22Rv1 (cell line): ENCODE measurements at regions not wholly inside any gene's neighbourhood (a gene's known extent, or its start where the extent isn't known, plus 50 kb on each side); places are given as distances from the start of the nearest gene placed in this dataset.

ENCODE experiments used
- H3K27ac ChIP-seq: fragments of 450-650 bp; 2 replicates; pipeline ENCODE4 v1.5.1; 2017
- CTCF ChIP-seq: fragments of 450-650 bp; IDR thresholded peaks from 2 replicates; pipeline ENCODE4 v1.5.1; 2017; ENCODE audit warnings: mild to moderate bottlenecking
- ZFX ChIP-seq: fragments of 450-650 bp; IDR thresholded peaks from 2 replicates; pipeline ENCODE4 v1.6.1; 2017; ENCODE audit warnings: antibody characterized with exemption, borderline replicate concordance

- H3K27ac ChIP-seq, result no peak overlapping the region
- TF ChIP-seq ZFX (no peak), CTCF (no peak)
These were observed 155.0 kb downstream of the OPN5 start for GRCh38 chr6:47936820-47937219.

- H3K27ac ChIP-seq, result no peak overlapping the region
- no peak for TF ChIP-seq ZFX
- no peak for TF ChIP-seq CTCF
These were observed 152.2 kb downstream of the OPN5 start for GRCh38 chr6:47934023-47934422.

- no peak overlapping the region for H3K27ac ChIP-seq
- TF ChIP-seq ZFX, result no peak
- TF ChIP-seq CTCF, result no peak
These were observed 150.7 kb downstream of the OPN5 start for GRCh38 chr6:47932575-47932974.

GRCh38 chr6:47924001-47924400, 142.2 kb downstream of the OPN5 start:
- TF ChIP-seq ZFX, result no peak
- TF ChIP-seq CTCF, result no peak
- no peak overlapping the region for H3K27ac ChIP-seq

- no peak for TF ChIP-seq CTCF
- TF ChIP-seq ZFX, result no peak
These were observed 140.6 kb downstream of the OPN5 start for GRCh38 chr6:47922391-47922790.

GRCh38 chr6:47919875-47920274, 138.0 kb downstream of the OPN5 start:
- no peak overlapping the region for H3K27ac ChIP-seq
- TF ChIP-seq CTCF, result no peak
- no peak for TF ChIP-seq ZFX

More at GRCh38 chr6:47922391-47922790, 140.6 kb downstream of the OPN5 start:
- H3K27ac ChIP-seq, result no peak overlapping the region

- H3K27ac ChIP-seq, result no peak overlapping the region
These were observed 136.0 kb downstream of the OPN5 start for GRCh38 chr6:47917811-47918210.

More at GRCh38 chr6:47917811-47918210, 136.0 kb downstream of the OPN5 start:
- no peak for TF ChIP-seq CTCF
- no peak for TF ChIP-seq ZFX
